ENCODE measurements at regions not wholly inside any gene's neighbourhood (a gene's known extent, or its start where the extent isn't known, plus 50 kb on each side); places are given as distances from the start of the nearest gene placed in this dataset.

GRCh38 chr1:55539652-55540512, 324.7 kb upstream of the USP24 start:
- POLR2A ChIA-PET: no interaction called here
- no peak for DNase-seq (ENCODE audit: extremely low spot score)
- CTCF ChIA-PET: interaction anchor here (1.3 kb wide), 1 partner anchor 13 kb away, joined by 3 read pairs; no protein-coding TSS in a partner anchor
- TF ChIP-seq CTCF (IDR thresholded peaks at IDR 0.05; ENCODE audit: control extremely low read depth, extremely low read depth, low read depth, missing control alignments): no peak

DNA sequence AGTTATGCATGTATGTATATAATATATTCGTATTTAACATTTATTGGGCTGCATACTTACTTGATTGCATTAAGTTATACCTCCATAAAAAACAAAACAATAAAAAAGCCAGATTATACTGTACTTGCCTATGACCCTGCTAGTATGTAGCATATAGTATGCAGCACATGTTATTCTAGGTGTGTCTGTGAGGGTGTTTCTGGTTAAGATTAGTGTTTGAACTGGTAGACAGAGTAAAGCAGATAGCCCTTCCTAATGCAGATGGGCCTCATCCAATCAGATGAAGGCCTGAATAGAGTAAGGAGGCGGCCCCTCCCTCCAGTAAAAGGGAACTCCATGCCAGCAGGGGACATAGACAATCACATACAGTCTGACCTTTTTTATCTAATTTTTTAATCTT, 323.3 kb upstream of the USP24 start:
- POLR2A ChIA-PET: no interaction called here

GRCh38 chr1:55536545-55536865, 321.3 kb upstream of the USP24 start:
- CTCF ChIA-PET: interaction anchor here (0.7 to 3.9 kb wide), 2 partner anchors 12 to 16 kb away, joined by 3 to 20 read pairs; no protein-coding TSS in a partner anchor
- TF ChIP-seq CTCF (IDR thresholded peaks at IDR 0.05; ENCODE audit: control extremely low read depth, extremely low read depth, low read depth, missing control alignments): no peak
- POLR2A ChIA-PET: no interaction called here
- DNase-seq (ENCODE audit: extremely low spot score): no peak

More for the DNA sequence above, 323.3 kb upstream of the USP24 start:
- CTCF ChIA-PET: no interaction called here
- no peak for DNase-seq (ENCODE audit: extremely low spot score)
- no peak for TF ChIP-seq CTCF (IDR thresholded peaks at IDR 0.05; ENCODE audit: control extremely low read depth, extremely low read depth, low read depth, missing control alignments)

GRCh38 chr1:55535724-55536544, 320.8 kb upstream of the USP24 start:
- TF ChIP-seq CTCF (IDR thresholded peaks at IDR 0.05; ENCODE audit: control extremely low read depth, extremely low read depth, low read depth, missing control alignments): no peak
- ChIA-PET POLR2A (no interaction called here), CTCF (interaction anchor here (0.6 to 3.9 kb wide), 2 partner anchors 11 to 22 kb away, joined by 3 to 20 read pairs; no protein-coding TSS in a partner anchor)
- no peak for DNase-seq (ENCODE audit: extremely low spot score)

- POLR2A ChIA-PET: no interaction called here
- no peak for DNase-seq (ENCODE audit: extremely low spot score)
- CTCF ChIA-PET: interaction anchor here (3.9 kb wide), 1 partner anchor 10 kb away, joined by 20 read pairs; no protein-coding TSS in a partner anchor
- TF ChIP-seq CTCF (IDR thresholded peaks at IDR 0.05; ENCODE audit: control extremely low read depth, extremely low read depth, low read depth, missing control alignments): no peak
These were observed 319.5 kb upstream of the USP24 start for GRCh38 chr1:55534565-55535121.

DNA sequence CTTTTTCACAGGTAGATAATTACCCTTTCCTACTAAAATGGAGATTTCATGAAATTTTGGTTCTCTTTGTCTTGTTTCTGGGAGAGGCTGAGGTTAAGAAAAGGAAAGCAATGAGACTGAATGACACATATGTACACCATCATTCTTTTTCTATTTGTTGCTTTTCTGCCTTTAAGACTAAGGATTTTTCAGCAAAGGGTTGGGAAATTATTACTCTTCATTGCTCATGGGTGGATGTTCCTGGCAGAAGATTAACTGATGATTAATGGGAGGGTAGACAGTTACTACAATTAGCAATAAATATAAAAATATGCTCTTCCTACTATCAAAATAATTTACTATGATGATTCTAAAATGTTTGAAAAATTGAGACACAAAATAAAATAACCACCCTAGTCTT, 316.5 kb upstream of the USP24 start:
- ChIA-PET CTCF (no interaction called here), POLR2A (no interaction called here)
- no peak for DNase-seq (ENCODE audit: extremely low spot score)
- TF ChIP-seq CTCF (IDR thresholded peaks at IDR 0.05; ENCODE audit: control extremely low read depth, extremely low read depth, low read depth, missing control alignments): no peak

Measured in GM10248 (cell line).